AG08395 (cell line): ENCODE measurements at regions not wholly inside any gene's neighbourhood (a gene's known extent, or its start where the extent isn't known, plus 50 kb on each side); places are given as distances from the start of the nearest gene placed in this dataset.

Experiments
- DNase-seq: peaks from one replicate; pipeline ENCODE4 v3.0.0; 2012; ENCODE audit warnings: mixed read lengths, low spot score

DNA sequence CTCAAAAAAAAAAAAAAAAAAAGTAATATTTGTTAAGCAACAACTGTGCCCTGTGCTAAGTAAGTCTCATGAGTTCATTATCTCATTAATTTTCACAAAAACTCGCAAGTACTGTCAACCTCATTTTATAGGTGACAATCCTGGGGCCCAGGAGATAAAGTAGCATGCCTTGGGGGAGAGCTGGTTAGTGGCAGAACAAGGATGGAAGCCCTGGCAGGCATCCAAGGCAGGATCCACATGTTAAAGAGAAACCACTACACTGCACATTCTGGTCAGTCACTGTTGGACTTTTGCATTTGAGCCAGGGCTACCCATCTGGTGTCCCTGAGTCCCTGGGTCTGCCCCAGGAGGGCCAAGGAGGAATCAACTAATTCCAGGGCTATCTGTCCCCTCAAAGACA, 54.6 kb downstream of the ZFP36L2 start:
- peak; percentile 45 for DNase-seq

DNA sequence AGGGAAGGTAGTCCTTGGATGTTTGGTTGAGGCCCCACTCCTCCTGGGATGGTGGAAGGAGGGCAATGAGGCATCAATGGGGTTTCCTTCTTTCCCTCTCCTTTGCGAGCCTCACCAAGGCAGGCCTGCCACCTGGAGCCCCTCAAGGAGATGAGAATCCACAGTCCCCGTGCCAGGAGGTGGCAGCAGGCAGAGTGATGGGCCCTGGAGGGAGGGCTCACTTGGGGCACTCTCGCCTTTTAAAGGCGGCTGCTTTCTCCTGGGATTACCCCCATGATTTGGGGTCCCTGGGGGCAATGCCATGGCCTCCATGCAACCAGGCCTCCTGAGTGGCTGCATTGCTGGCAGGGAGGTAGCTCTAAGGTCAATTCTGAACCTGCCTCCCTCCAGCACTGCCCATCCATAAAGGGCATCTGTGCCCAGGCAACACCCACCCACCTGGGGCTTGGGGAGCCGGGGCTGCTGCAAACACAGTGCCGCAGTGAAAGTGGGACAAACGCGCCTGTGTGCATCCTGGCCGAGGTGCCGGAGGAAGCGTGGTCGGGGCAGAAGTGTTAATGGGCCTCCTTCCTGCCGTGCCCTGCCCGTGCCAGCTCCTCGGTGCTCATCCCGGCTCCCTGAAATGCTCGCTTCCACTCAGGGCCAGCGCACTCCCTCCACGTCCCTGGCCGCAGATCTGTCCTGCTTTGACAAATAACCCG, 55.9 kb downstream of the ZFP36L2 start:
- DNase-seq, result no peak

GRCh38 chr2:43169987-43170386, 56.4 kb downstream of the ZFP36L2 start:
- DNase-seq, result no peak

- no peak for DNase-seq
These were observed 57.1 kb downstream of the ZFP36L2 start for GRCh38 chr2:43169099-43169945.

DNA sequence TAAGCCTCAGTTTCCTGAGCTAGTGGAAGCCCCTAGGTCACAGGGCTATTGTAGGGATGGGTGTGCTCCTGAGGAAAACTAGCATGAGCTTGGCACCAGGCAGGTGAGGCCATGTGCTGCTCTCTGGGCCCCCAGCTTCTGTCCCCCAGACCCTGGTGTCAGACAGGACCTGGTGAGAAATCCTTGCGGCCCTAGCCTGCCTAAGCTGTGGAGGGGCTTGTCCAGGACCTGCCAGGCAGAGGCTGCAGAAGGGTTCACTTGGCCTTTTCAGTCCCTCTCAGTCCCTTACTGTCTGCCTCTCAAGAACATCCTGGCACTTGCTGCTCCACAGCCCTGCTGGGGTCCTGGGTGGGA, 58.4 kb downstream of the ZFP36L2 start:
- DNase-seq, result no peak

GRCh38 chr2:43165378-43166069, 60.9 kb downstream of the ZFP36L2 start:
- DNase-seq, result no peak

GRCh38 chr2:43164686-43165085, 61.7 kb downstream of the ZFP36L2 start:
- no peak for DNase-seq

- DNase-seq, result no peak
These were observed 62.7 kb downstream of the ZFP36L2 start for GRCh38 chr2:43163584-43164270.

GRCh38 chr2:43162511-43162776, 64.0 kb downstream of the ZFP36L2 start:
- DNase-seq, result no peak

DNA sequence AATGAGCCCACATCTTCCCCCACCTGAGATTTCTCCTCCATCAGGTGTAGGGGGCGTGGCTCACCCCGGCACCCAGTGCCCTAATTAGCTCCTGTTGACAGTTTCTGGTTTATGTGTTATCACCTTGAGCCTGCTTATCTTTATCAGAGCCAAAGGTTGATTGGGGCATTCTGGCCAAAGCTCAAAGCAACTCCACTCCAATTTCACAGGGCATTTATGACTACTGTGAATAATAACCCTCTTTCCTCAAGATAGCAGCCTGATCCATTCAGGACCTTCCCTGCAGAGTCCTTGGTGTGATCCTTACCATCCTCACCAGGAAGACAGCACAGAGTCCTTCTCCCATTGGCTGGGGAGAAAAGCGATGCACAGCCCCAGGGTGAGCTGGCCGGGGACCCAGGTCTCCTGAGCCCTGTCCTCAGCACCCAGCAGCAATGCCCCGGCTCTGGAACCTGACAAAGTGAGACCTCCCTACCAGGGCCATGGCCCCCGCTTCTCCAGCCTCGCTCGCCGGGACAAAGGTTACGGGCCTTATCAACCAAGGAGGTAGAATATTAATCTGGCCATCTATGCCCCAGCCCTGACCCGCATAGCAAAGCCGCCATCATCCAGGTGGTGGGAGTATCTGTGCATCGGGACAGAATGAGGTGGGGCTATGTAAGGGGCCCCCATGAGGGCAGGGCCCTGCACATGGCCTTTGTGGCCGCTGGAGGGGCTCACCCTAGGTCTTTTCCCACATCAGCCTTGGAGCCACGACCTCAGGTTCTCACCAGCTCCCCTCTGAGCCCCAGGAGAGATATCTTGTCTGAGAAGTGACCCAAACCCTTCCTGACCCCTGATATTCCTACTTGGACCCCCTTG, 64.5 kb downstream of the ZFP36L2 start:
- no peak for DNase-seq

GRCh38 chr2:43160778-43161177, 65.6 kb downstream of the ZFP36L2 start:
- no peak for DNase-seq

DNA sequence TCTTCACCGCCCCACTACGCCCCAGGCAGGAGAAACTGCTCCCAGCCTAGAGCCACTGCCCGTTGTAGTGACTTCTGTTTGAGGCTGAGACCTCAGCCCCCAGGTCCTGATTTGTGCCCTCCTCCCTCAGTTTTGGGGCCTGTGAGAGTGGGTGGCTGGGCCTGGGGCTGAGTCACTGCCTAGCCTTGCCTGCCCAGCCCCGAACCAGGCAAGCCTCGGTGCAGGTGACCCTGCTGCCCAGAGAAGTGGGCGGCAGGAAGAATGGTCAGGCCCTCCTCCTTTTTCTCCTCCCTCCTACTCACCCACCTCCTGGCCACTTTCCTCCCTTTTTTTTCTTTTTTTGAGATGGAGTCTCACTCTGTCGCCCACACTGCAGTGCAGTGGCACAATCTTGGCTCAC, 66.6 kb downstream of the ZFP36L2 start:
- DNase-seq, result no peak

- DNase-seq, result peak; percentile 79
These were observed 68.0 kb downstream of the ZFP36L2 start for GRCh38 chr2:43158259-43158880.

- no peak for DNase-seq
These were observed 68.7 kb downstream of the ZFP36L2 start for GRCh38 chr2:43157506-43158246.

DNA sequence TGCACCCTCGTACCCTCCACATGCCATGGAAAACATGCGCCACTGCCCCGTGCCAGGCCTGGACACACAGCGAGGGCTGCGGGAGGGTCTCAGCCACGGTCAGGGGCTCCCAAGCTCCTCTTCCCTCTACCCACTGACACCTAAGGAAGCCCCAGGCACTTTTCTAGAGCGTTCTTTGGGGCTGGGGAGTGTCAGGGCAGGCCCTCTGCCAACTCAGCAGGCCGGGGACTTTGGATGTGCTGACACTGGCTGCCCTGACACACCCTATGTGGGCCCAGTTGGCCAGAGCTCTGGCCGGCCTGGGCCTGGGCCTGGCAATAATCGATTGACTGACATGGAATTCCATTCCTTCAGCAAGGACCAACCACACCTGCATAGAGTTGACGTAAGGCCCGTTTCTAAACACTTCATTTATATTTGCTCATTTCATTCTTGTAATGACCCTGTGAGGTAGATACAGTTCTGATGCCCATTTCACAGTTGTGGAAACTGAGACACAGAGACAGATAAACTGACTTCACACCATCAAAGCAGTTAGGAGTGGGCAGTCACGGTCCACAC, 70.5 kb downstream of the ZFP36L2 start:
- DNase-seq, result no peak

GRCh38 chr2:43154685-43155084, 71.7 kb downstream of the ZFP36L2 start:
- no peak for DNase-seq

DNA sequence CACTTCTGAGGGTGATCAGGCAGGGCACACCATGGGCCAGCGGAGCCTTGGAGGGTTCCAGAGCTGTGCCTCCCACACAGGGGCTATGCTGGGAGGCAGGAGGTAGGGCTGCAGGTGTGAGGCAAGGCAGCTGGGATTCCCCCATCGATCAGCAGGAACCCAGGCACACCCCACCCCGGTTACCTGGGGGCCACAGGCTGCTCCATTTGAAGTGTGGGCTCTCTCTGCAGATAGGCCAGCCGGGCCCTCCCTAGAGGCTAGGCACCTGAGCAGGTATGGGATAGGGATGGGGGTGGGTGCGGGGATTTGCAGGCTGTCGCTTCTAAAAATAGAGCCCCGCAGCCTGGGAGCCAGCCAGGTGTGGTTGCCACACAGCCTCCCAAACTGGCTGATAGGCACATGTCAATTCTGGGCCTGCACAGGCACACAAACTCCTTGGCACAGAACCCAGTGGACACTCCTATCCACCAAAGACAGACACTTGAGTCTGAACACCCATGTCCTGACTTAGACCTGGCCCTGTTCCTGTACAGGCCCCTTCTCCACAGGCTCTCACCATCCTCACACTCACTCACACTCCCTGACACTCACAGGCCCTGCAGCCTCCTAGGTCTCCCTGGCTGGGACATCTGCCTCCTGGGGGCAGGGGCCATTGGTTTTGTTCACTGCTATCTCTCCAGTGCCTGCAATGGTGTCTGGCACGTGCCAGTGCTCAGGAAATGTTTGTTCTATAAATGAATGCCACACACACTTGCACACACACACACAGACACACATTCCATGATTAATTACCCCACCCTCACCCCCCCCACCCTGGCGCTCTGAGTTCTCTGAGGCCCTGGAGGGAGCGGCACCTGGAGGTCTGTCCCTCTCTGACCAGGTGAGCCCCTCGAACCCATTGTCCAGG, 73.4 kb downstream of the ZFP36L2 start:
- no peak for DNase-seq

GRCh38 chr2:43152186-43152585, 74.2 kb downstream of the ZFP36L2 start:
- no peak for DNase-seq

DNA sequence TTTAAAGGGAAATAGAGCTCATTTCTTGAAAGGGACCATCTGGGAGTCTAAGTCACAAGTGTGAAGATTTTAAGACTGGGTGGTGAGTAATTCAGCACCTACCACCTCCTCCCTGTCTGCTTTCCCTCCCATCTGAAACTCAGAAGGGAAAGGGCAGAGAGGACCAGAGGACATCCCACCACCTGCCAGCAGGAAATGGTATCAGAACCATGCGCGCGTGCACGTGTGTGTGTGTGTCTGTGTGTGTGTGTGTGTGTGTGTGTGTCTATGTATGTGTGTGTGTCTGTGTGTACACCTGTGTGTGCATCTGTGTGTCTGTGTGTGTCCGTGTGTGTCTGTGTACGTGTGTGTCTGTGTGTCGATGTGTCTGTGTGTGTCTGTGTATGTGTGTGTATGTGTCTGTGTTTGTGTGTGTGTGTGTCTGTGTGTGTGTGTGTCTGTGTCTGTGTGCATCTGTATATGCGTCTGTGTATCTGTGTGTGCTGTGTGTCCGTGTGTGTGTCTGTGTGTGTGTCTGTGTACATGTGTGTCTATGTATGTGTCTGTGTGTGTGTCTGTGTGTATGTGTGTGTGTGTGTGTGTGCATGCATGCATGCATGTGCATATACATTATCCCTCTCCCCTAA, 76.8 kb downstream of the ZFP36L2 start:
- DNase-seq, result no peak
